Neural progenitor cell (in vitro differentiated cells): ENCODE measurements at regions not wholly inside any gene's neighbourhood (a gene's known extent, or its start where the extent isn't known, plus 50 kb on each side); places are given as distances from the start of the nearest gene placed in this dataset.

Experiments used
- DNase-seq: peaks from one replicate; pipeline ENCODE4 v3.0.0-alpha.2; 2016; ENCODE audit warnings: low spot score
- H2AFZ ChIP-seq: fragments of 200-600 bp; sonication (generic); replicated peaks from 2 replicates; pipeline ENCODE4 v1.6.1; 2016; ENCODE audit warnings: antibody characterized with exemption
- H3F3A ChIP-seq: fragments of 200-600 bp; sonication (generic); 2 replicates; pipeline ENCODE4 v1.6.1; 2016; ENCODE audit warnings: antibody characterized with exemption, low read depth
- H3K27ac ChIP-seq: fragments of 200-600 bp; sonication (generic); 2 replicates; pipeline ENCODE4 v1.5.1; 2016; ENCODE audit warnings: mild to moderate bottlenecking
- H3K27me3 ChIP-seq: fragments of 200-600 bp; sonication (generic); 2 replicates; pipeline ENCODE4 v1.6.1; 2016; ENCODE audit warnings: mild to moderate bottlenecking, moderate library complexity
- H3K36me3 ChIP-seq: fragments of 200-600 bp; sonication (generic); 2 replicates; pipeline ENCODE4 v1.5.1; 2016
- H3K4me1 ChIP-seq: fragments of 200-600 bp; sonication (generic); 2 replicates; pipeline ENCODE4 v1.6.1; 2016; ENCODE audit warnings: mixed run types
- H3K4me2 ChIP-seq: fragments of 200-600 bp; sonication (generic); 2 replicates; pipeline ENCODE4 v1.6.1; 2016
- H3K4me3 ChIP-seq: fragments of 200-600 bp; sonication (generic); 2 replicates; pipeline ENCODE4 v1.5.1; 2016
- H3K79me2 ChIP-seq: fragments of 200-600 bp; sonication (generic); 2 replicates; pipeline ENCODE4 v1.6.1; 2016; ENCODE audit warnings: low read depth
- H3K9ac ChIP-seq: fragments of 200-600 bp; sonication (generic); 2 replicates; pipeline ENCODE4 v1.6.1; 2016
- H3K9me3 ChIP-seq: fragments of 200-600 bp; sonication (generic); 2 replicates; pipeline ENCODE4 v1.5.1; 2016; ENCODE audit warnings: low read depth
- H4K20me1 ChIP-seq: fragments of 200-600 bp; sonication (generic); 2 replicates; pipeline ENCODE4 v1.6.1; 2016; ENCODE audit warnings: low read depth
- H3K27ac Mint-ChIP-seq: 3 replicates; pipeline ENCODE4 v1.8.0; 2021; ENCODE audit warnings: mixed read lengths
- H3K27me3 Mint-ChIP-seq: 2 replicates; pipeline ENCODE4 v1.8.0; 2022; ENCODE audit warnings: low read depth, mild to moderate bottlenecking, inconsistent platforms, moderate library complexity, mixed read lengths; ENCODE audit not compliant: insufficient read depth
- H3K36me3 Mint-ChIP-seq: 3 replicates; pipeline ENCODE4 v1.8.0; 2021; ENCODE audit warnings: mixed read lengths
- H3K4me1 Mint-ChIP-seq: 3 replicates; pipeline ENCODE4 v1.8.0; 2021; ENCODE audit warnings: mixed read lengths
- H3K4me3 Mint-ChIP-seq: 3 replicates; pipeline ENCODE4 v1.8.0; 2021; ENCODE audit warnings: mild to moderate bottlenecking, moderate library complexity, mixed read lengths
- H3K9me3 Mint-ChIP-seq: 3 replicates; pipeline ENCODE4 v1.8.0; 2020; ENCODE audit warnings: mixed read lengths
- EZH2 ChIP-seq: fragments of 200-600 bp; sonication (generic); IDR thresholded peaks from 2 replicates; pipeline ENCODE4 v1.6.1; 2017; ENCODE audit warnings: antibody characterized with exemption, mild to moderate bottlenecking, moderate library complexity
- EZH2phosphoT487 ChIP-seq: fragments of 200-600 bp; sonication (generic); IDR thresholded peaks from 2 replicates; pipeline ENCODE4 v1.6.1; 2017; ENCODE audit warnings: antibody characterized with exemption
- TF ChIP-seq, protein P1 (sequence below): fragments of 200-600 bp; sonication (generic); IDR thresholded peaks from 2 replicates; pipeline ENCODE4 v1.5.1; 2017; ENCODE audit warnings: antibody characterized with exemption, mild to moderate bottlenecking

DNA sequence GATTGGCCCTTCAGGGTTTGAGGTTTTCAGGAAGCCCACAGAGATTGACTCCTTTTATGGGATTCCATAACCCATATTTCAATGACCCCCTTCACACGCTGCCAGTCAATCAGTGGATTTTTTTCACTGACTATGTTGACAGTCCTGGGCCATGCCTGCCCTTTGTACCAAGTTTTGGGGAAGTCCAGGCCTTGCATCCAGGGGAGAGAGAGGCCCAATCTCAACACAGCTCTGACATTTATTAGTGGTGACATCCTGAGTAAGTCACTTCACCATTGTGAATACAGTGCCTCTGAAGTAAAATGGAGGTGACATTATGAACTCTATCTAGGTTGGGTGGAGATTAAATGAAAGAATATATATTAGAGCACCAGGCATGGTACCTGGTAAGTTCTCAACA is 181.1 kb downstream of the NUFIP1 start:
- Mint-ChIP-seq H3K9me3 (peaks cover 7% of the 10 kb centered on the region), H3K27ac (no peak overlapping the region), H3K36me3 (no peaks in the 10 kb centered on the region), H3K4me1 (peaks cover 12% of the 10 kb centered on the region), H3K27me3 (peaks cover 3% of the 10 kb centered on the region), H3K4me3 (no peak overlapping the region)
- no peaks in the 10 kb centered on the region for H3K79me2 ChIP-seq
- no peak overlapping the region for H3K4me3 ChIP-seq
- no peaks in the 10 kb centered on the region for H3K36me3 ChIP-seq
- H3F3A ChIP-seq: no peaks in the 10 kb centered on the region
- H3K27ac ChIP-seq: no peak overlapping the region
- no peak overlapping the region for H3K9ac ChIP-seq
- H3K9me3 ChIP-seq: no peaks in the 10 kb centered on the region
- peaks cover 5% of the 10 kb centered on the region for H3K4me1 ChIP-seq
- no peak overlapping the region for H2AFZ ChIP-seq
- TF ChIP-seq EZH2 (no peak), EZH2phosphoT487 (no peak)
- TF ChIP-seq, protein P1, sequence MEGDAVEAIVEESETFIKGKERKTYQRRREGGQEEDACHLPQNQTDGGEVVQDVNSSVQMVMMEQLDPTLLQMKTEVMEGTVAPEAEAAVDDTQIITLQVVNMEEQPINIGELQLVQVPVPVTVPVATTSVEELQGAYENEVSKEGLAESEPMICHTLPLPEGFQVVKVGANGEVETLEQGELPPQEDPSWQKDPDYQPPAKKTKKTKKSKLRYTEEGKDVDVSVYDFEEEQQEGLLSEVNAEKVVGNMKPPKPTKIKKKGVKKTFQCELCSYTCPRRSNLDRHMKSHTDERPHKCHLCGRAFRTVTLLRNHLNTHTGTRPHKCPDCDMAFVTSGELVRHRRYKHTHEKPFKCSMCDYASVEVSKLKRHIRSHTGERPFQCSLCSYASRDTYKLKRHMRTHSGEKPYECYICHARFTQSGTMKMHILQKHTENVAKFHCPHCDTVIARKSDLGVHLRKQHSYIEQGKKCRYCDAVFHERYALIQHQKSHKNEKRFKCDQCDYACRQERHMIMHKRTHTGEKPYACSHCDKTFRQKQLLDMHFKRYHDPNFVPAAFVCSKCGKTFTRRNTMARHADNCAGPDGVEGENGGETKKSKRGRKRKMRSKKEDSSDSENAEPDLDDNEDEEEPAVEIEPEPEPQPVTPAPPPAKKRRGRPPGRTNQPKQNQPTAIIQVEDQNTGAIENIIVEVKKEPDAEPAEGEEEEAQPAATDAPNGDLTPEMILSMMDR: no peak
- no peak overlapping the region for H3K4me2 ChIP-seq
- no peaks in the 10 kb centered on the region for H3K27me3 ChIP-seq
- no peak for DNase-seq
- no peaks in the 10 kb centered on the region for H4K20me1 ChIP-seq

DNA sequence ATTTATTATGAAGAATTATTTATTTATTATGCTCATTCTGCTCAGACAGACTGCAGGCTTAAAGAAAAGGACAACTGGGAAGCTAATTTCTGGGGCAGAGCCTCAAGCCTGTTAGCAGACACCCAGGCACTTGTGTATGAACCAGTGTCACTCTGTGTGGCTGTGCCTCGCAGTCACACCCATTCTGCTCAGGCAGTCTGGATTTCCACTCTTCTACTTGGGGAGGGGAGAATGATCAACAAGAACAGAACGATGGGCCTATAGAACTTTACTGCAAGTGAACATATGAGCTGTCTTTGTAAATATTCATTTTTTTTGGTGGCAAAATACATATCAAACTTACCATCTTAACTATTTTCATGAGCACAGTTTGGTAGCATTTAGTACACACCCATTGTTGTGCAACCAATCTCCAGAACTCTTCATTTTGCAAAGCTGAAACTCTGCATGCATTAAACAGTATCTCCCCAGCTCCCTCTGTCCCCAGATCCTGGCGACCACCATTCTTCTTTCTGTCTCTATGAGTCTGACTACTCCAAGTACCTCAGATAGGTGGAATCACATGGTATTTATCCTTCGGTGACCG is 181.7 kb downstream of the NUFIP1 start:
- Histone ChIP-seq H3K9ac (no peak overlapping the region), H3K4me3 (no peak overlapping the region), H3K9me3 (no peaks in the 10 kb centered on the region), H3K36me3 (no peaks in the 10 kb centered on the region), H3K4me1 (peaks cover 5% of the 10 kb centered on the region), H3K79me2 (no peaks in the 10 kb centered on the region), H3K27ac (no peak overlapping the region), H2AFZ (no peak overlapping the region), H3K27me3 (no peaks in the 10 kb centered on the region), H4K20me1 (no peaks in the 10 kb centered on the region), H3K4me2 (no peak overlapping the region), H3F3A (no peaks in the 10 kb centered on the region)
- Mint-ChIP-seq H3K27me3 (peaks cover 3% of the 10 kb centered on the region), H3K27ac (no peak overlapping the region), H3K4me1 (peaks cover 12% of the 10 kb centered on the region), H3K36me3 (no peaks in the 10 kb centered on the region), H3K9me3 (peaks cover 10% of the 10 kb centered on the region), H3K4me3 (no peak overlapping the region)
- TF ChIP-seq EZH2 (no peak), EZH2phosphoT487 (no peak)
- TF ChIP-seq, protein P1: no peak
- no peak for DNase-seq

DNA sequence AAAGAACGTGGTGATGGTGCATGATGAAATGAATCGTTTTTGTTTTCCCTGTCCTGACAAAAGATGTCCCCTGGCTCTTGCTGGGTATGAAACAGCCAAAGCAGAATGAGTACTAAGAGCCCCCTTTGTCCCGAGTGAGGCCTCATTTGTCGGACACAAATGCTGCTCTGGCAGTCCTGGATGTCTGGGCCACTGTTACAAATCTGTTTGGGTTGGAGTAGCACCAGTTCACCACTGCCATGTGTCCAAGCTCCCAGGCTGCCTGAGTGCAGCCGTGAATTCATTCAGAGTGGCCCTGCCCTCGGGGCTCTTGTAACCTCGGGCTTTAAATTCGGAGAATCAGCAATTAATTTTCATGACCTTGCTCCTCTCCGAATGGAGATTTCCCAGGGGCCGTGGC is 182.4 kb downstream of the NUFIP1 start:
- Mint-ChIP-seq H3K36me3 (no peaks in the 10 kb centered on the region), H3K27me3 (peaks cover 3% of the 10 kb centered on the region), H3K4me1 (peaks cover 12% of the 10 kb centered on the region), H3K4me3 (no peak overlapping the region), H3K9me3 (peaks cover 10% of the 10 kb centered on the region), H3K27ac (no peak overlapping the region)
- Histone ChIP-seq H2AFZ (no peak overlapping the region), H3K27ac (no peak overlapping the region), H3K4me3 (no peak overlapping the region), H3K9me3 (no peaks in the 10 kb centered on the region), H4K20me1 (no peaks in the 10 kb centered on the region), H3K4me1 (peaks cover 5% of the 10 kb centered on the region), H3K9ac (no peak overlapping the region), H3K27me3 (no peaks in the 10 kb centered on the region), H3F3A (no peaks in the 10 kb centered on the region), H3K36me3 (no peaks in the 10 kb centered on the region), H3K79me2 (no peaks in the 10 kb centered on the region), H3K4me2 (no peak overlapping the region)
- no peak for DNase-seq
- TF ChIP-seq, protein P1: no peak
- no peak for TF ChIP-seq EZH2
- no peak for TF ChIP-seq EZH2phosphoT487
